Left renal cortex interstitium (tissue), 4 donors: ENCODE measurements at regions not wholly inside any gene's neighbourhood (a gene's known extent, or its start where the extent isn't known, plus 50 kb on each side); places are given as distances from the start of the nearest gene placed in this dataset.
"Not testable (repeated sequence)": the region's sequence is repeated elsewhere in the genome, so short reads cannot be mapped to it uniquely, and the experiment has no call there.

Experiments used
- DNase-seq, 4 donors: peaks; one replicate each; pipeline ENCODE4 v3.0.0-alpha.2; 2013; ENCODE audit warnings: low read depth in 4 of 4, low spot score in 2 of 4, missing footprints in 1 of 4

DNA sequence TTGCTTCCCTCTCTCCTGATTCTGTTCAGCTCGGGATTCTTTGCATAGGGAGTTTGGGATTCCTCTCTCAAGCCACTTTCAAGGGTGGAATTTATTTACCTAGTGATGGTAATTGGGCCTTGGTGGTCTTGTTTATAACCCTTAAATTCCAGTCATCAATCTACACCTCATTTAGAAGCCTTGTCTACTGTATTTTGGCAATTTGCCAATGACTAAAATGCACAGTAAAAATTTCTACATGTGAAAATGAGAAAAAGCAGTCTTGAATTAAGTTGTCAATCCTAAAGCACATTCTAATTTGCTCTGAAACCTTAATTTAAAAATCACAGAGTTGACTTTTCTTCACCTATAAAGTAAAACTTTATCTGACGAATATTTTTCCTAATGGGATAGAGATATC, 749.2 kb upstream of the CRIM1 start:
- DNase-seq: no peak

DNA sequence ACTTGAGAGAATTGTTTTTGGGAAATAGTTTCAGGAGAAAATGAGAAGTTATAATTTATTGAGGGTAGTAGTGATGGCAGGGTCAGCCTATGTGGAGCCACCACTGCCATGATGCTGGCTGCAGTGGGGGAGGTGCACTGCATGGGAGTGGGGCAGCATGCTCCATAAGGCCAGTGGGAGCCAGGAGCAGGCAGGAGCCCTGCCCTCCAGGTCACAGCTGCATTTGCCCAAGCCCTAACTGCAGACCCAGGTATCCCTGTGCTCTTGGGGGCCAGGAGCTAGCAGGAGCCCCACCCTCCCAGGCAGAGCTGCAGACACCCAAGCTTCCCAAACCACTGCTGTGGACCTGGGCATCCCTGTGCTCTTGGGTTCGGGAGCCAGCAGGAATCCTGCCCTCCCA, 757.3 kb upstream of the CRIM1 start:
- no peak for DNase-seq

DNA sequence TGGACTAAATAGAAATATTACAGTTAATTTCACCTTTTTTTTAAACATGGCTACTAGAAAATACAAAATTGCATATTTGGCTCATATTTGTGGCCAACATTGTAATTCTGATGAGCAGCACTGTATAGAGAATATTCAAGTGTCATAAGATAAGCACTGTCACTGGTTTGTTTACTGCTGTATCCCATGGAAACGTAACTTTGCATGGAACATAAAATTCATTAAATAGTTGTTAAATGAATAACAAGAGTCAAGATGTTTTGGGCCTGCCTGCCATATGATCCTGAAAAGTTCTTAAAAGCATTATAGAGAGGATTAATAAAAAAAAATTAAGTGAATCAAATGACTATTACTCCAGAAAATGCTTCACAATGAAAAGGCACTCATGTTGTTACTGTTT, 763.7 kb upstream of the CRIM1 start:
- DNase-seq: no peak

DNA sequence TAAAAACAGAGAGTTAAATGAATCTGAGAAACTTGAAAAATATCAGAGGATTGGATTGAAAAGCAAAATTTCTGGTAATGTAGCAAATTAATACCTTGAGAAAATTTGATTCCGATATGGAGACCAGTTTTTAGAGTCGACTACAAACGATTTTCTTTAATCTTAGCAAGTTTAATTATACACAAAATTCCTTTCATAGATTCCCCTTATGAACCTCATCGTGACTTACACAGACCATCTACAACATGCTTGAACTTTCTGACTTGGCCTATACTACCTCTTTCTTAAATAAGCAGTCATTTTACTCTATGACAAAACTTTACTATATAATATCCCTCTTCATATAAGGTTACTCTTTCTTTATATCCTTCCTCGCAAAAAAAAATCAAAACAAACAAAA, 769.6 kb upstream of the CRIM1 start:
- no peak for DNase-seq

DNA sequence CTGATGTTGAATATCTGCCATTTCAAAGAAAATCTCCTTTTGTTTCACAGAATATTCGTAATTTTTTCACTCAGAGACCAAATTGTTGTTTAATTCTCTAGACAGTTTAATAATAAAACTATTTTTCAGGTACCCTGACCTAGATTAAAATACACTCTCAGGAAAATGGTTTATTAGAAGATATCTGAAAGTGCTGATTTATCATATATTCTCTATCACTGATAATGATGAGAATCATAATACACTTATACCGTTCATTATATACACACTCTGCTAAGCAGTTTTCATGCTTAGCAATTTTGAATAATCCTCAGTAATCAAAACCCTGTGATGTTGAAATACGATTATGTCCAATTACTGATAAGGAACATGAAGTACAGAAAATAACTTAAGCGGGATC, 772.9 kb upstream of the CRIM1 start:
- DNase-seq: no peak

DNA sequence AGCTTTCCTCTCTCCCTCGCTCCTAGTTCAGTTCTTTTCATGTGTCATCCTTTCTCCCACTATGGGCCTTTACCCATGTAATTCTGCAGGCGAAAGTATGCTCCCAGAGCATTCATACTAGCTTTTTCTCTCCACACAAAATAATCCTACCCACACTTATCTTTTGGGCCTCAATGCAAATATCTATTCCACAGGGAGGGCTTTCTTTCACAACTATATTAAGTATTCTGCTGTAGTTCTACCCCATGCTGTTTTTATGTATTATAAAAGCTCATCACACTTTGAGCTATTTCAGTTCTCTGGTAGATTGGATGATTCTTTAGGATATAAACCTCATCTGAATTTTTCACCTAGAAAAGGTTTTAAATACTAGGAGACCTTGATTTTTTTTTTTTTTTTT, 774.6 kb upstream of the CRIM1 start:
- DNase-seq: no peak

DNA sequence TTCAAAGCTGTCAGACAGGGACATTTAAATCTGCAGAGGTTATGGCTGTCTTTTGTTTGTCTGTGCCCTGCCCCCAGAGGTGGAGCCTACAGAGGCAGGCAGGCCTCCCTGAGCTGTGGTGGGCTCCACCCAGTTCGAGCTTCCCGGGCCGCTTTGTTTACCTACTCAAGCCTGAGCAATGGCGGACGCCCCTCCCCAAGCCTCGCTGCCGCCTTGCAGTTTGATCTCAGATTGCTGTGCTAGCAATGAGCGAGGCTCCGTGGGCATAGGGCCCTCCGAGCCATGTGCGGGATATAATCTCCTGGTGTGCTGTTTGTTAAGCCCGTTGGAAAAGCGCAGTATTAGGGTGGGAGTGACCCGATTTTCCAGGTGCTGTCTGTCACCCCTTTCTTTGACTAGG, 787.0 kb upstream of the CRIM1 start:
- not testable (repeated sequence) for DNase-seq

DNA sequence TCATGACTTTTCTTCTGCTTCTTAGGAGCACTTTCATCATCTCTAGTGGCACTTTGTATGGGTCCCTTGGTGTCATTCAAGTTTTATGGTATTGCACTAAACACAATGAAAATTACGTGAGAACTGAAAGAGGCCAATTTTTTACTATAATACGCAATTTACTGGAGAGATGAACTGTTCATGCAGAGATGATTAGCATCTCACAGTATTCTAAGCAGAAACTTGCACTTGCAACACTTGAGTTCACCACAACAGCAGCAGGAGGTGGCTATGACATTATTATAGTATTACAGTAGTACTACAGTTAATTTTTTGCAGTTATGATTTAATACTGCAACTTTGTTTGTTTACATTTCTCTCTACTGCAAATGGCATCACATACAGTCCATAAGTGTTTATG, 793.1 kb upstream of the CRIM1 start:
- DNase-seq: no peak

DNA sequence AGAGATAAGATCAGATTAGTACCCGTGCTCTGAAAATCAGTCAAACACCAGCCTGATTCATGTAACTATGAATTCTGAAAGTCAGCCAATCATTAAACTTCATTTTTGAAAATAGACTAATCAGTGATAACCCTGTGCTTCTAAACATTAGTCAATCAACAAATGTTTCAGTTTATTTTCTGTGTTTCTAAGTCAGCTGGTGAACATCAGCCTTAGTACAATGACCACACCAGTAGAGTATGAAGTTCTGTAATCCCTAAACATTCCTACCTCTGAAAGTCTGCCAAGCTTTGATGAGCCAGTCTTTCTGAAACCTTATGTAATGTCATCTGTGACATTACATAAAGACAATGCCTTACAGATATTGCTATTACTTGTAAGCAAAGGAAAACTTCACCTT, 807.4 kb upstream of the CRIM1 start:
- DNase-seq: no peak

DNA sequence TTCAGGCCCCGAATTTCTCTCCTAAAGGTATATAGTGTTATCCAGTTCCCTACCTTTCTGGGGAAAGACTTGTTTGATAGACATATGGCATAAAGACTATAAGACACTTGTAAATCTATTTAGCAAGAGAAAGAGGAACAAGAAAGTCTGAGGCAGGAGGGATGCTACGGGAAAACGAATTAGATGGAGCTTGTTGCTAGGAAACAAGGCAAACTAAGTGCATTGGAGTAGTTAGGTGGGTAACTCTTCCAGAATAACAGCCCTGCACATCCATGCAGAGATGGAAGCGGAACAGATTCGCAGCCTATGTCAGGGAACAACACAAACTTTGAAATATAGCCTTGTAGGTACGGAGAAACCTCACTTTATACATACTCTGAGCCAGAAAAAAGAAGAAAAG, 810.3 kb upstream of the CRIM1 start:
- no peak for DNase-seq

DNA sequence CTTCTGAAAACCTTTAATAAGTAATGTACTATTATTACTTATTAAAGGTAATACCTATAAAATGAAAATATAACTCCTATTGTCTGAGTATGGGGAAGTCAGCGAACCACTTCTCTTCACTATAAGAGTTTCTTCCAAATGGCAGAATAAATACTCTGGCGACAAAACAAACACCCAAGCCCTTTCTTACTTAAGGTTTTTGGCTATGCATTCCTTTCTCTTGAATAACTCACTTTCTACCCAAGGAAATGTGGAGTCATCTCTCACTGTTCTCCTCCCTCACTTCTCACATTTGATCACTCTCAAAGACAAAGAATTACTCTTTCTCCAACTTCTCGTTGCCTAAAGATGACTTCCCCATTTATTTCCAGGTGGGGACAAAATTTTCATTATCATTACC, 816.8 kb upstream of the CRIM1 start:
- DNase-seq: no peak

DNA sequence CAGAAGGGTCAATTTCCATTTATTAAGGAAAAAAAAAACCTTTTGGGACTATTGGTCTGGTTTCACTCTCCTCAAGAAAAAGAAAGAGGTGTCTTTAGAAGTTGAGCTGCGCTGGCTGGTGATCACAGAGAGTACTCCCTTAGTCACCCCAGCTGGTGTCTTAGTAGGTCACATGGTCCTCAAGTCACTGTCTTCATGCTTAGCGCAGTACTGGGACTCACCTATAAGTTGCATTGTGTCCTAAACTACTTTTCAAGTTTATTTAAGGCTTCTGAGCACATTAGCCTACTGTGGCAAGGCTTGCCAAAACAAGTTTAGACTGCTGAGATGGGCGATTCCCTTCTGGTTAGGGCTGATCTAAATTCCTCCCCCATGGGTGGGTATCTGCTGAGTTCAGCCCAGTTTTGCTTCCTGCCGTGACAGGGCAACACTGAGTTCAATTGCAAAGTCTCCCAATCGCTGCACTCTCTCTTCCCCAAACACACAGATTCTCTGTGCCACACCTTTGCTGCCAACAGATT, 824.9 kb upstream of the CRIM1 start:
- DNase-seq: no peak

DNA sequence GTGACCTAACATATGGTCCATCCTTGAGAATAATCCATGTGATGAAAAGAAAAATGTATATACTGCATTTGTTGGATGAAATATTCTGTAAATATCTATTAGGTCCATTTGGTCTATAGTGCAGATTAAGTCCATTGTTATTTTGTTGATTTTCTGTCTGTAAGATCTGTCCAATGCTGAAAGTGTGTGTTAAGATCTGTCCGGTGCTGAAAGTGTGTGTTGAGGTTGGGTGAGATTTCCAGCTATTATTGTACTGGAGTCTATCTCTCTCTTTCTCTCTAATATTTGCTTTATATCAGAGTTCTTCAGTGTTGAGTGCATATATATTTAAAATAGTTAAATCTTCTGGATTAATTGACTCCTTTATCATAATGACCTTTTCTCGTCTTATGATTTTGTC, 828.8 kb upstream of the CRIM1 start:
- DNase-seq: no peak

DNA sequence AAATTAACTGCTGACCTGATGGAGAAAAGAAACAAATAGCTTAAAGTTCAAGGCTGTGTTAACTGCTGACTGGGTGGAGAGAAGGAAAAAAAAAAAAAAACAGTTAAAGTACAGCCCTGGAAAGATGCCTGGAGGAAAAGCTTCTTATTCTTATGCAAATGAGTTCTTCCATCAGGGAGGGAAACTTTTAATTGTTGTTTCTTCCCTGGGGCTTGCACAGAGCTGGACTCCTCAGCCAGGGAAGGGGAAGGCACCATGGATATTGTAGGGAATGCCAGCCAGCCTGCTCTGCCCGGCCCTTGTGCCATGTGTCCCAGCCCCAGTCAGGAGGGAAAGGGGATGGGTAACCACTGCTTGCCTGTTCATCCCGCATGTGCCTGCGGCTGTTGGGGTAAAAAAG, 833.1 kb upstream of the CRIM1 start:
- no peak for DNase-seq

DNA sequence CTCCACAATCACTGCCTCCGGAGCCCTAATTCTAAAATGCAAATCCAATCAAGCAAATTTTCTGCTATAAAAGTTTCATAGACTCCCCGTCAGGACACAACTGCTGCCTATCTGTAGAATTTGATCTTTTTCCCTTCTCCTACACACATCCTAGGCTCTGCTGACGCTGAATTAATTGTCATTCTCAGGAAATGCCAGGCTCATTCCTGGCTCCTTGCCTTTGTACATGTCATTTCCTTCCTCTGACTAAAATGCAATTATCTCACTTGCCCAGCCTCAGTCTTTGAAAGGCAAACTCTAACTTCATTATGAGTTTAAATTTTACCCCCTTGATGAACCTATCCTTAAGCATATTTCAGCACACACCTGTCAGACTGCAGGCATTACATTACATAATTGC, 844.9 kb upstream of the CRIM1 start:
- no peak for DNase-seq

DNA sequence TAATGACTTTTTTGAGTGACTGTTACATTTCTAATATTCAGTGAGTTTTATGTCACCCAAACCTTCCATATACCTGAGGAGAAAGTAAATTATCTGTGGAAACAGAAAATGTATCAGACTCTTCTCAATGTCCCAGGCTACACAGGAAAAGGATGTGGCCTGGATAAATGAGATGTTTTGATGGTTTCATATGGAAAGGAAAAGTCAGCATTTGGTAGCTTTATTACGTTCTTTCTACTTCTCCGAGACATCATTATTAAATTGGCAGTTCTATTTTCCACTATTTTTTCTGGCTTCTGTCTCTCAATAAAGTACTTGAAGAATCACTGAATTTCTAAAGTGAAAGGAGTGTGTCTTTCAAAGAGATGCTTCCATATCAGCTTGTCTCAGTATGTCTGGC, 847.0 kb upstream of the CRIM1 start:
- no peak for DNase-seq

DNA sequence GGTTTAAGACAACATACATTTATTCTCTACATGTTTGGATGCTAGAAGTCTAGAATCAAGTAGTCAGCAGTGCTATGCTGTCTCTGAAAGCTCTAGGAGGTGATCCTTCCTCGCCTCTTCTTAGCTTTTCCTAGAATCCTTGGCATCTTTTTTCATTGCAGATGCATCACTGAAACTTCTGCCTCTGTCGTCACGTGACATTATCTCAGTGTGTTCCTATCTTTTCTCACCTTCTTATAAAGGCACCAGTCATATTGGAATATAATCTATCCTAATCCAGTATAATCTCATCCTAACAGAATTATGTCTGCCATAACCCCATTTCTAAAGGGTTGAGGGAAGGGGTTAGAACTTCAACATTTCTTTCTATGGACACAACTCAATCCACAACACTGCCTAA, 851.2 kb upstream of the CRIM1 start:
- DNase-seq: no peak

DNA sequence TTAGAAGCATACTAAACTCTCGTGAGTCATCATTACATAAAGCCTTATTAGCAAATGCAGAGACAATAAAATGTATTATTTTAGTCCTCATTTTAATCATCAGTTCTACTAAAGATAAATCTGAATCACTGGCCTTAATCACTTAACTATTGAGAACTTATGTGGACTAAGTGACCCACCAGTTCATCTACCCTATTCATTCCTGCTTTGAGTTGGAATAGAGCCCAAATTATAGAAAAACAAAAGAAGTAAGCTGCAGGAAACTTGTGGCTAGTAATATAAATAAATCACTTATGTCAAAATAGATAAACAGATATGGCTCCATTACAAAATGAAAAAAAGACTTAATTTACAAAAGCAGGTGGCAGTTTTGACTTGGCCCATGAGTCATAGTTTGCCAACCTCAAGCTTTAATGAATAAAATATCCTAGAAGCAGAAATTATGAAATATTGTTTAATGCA, 851.8 kb upstream of the CRIM1 start:
- no peak for DNase-seq

DNA sequence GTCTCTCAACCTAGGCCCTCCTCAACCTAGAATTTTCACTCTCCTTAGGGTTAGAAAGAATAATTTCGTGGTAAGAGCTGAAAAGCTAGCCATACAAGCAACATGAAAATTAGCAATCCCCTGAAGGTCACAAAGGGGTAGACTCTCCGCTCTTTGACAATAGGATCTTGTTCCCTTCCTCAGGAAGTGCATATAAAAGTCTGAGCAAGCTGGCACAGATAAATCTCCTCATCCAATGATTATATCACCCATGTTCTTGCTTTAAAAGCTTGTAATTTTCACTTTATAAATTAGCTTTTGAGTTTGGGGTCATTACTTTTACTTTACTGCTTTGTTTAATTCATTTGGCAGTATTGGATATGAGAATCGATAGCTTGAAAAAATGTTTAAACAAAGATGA, 852.3 kb upstream of the CRIM1 start:
- DNase-seq: no peak

DNA sequence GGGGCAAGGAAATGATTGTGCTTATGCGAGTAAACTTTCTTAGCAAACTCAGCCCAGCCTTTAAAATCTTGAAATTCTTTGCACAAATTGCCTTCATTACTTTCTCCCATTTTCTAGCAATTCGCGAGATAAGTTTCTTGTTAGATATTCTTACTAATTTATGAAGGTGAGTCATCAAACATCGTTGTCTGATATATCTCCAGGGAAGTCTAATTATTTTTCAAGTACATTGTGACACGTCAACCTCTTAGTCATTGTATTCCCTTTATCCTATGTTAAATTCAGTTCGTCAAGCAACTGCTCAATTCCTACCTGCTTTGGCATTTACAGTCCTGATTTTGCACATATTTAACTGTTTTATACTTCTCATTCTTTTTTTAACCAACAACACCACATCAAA, 854.5 kb upstream of the CRIM1 start:
- no peak for DNase-seq

DNA sequence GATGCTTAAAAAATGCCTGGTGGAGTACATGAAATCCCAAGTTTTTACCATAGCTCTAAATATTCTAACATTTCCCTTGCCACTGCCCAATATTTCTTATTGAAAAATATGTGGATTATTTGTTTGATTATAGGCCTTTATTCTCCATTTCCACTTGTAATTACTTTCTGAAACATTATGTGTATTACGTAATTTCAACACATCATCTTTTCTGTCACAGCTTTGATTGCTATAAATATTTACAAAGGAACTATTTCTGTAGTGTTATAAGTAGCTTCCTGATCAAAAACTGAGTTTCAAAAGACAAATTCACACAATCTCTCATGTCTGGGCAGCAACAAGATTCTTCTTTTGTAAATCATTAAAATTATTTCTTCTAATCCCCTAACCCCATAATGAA, 859.6 kb upstream of the CRIM1 start:
- DNase-seq: no peak

DNA sequence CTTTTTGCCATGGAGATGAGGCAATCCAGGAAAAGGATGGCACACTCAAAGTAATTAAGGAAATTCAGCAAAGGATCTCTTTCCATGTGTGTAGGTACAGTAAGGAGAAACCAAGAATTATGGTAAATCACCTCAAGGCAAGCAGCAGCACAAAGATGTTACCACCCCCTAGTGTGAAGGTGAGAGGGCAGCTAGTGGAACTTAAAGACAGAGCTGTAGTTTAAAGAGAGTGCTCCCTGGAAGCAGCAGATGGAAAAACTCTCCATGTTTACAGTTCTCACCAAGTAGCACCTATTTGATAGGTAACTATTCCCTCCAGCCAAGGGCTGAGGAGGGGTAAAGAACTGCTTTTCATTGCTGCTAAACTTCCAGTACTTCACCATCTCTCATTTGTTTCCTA, 860.4 kb upstream of the CRIM1 start:
- DNase-seq: no peak

DNA sequence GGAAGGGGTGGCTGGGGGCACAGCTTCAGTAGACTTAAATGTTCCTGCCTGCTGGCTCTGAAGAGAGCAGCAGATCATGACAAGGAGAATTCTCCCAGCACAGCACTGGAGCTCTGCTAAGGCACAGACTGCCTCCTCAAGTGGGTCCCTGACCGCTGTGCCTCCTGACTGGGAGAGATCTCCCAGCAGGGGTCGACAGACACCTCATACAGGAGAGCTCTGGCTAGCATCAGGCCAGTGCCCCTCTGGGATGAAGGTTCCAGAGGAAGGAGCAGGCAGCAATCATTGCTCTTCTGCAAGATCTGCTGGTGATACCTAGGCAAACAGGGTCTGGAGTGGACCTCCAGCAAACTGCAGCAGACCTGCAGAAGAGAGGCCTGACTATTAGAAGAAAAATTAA, 877.5 kb upstream of the CRIM1 start:
- not testable (repeated sequence) for DNase-seq

DNA sequence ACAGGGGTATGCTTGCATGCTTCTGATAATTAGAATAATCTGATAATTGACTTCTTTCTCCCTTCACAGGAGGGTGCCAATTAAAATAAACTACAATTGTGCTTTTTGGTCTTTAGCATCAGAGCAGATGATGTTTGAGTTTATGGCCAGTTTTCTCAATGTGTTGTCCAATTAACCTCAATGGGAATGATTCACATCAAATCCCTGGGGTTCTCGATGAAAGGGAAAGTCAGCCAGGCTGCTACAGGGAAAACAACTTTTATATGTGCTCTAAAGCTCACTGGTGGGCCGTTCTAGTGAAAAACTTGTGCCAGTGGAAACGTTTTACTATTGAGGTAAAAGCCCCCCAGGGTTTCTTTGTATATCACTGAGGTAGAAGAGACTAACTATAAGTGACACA, 887.3 kb upstream of the CRIM1 start:
- no peak for DNase-seq
